GM19023 (cell line): ENCODE measurements at regions not wholly inside any gene's neighbourhood (a gene's known extent, or its start where the extent isn't known, plus 50 kb on each side); places are given as distances from the start of the nearest gene placed in this dataset.

Experiments
- ATAC-seq: cut with Tn5 transposase; IDR thresholded peaks from one replicate; pipeline ENCODE4 v1.9.1; 2021; ENCODE audit warnings: mild to moderate bottlenecking, moderate library complexity; ENCODE audit not compliant: unreplicated experiment

- ATAC-seq, result peak; percentile 69
Observed at GRCh38 chr6:16078064-16078463, 50.8 kb upstream of the MYLIP start.

GRCh38 chr6:16069671-16070070, 59.2 kb upstream of the MYLIP start:
- ATAC-seq, result no peak

DNA sequence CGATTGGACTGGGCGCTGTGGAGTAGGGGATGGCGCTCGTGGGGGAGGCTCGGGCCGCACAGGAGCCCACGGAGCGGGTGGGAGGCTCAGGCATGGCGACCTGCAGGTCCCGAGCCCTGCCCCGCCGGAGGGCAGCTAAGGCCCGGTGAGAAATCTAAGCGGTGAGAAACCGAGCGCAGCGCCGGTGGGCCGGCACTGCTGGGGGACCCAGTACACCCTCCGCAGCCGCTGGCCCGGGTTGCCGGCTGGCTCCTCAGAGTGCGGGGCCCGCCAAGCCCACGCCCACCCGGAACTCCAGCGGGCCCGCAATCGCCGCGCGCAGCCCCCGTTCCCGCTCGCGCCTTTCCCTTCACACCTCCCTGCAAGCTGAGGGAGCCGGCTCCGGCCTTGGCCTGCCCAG, 59.7 kb upstream of the MYLIP start:
- no peak for ATAC-seq

- ATAC-seq, result no peak
Observed at GRCh38 chr6:16067568-16067967, 61.3 kb upstream of the MYLIP start.

DNA sequence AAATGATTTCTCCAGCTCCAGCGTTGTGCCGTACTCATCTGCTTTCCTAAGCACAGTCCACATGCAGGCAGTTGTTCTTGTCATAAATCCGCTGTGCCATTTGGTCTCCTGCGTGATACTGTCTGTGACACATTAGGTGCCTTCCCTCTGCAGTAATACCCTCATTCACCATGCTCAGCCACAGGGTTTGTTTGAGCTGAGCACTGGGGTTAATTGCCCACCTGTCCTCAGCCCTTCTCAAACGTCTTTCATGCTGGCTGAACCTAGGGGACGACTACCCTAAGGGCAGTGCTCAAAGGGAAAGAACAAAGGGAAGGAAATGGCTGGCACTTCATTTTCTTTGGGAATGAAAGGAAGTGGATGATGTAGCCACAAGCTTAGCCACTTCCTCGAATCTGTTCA, 64.2 kb upstream of the MYLIP start:
- ATAC-seq, result no peak

GRCh38 chr6:16063580-16063979, 65.3 kb upstream of the MYLIP start:
- no peak for ATAC-seq

GRCh38 chr6:16061818-16062217, 67.1 kb upstream of the MYLIP start:
- ATAC-seq, result no peak

- no peak for ATAC-seq
Observed at GRCh38 chr6:16060039-16060438, 68.8 kb upstream of the MYLIP start.

DNA sequence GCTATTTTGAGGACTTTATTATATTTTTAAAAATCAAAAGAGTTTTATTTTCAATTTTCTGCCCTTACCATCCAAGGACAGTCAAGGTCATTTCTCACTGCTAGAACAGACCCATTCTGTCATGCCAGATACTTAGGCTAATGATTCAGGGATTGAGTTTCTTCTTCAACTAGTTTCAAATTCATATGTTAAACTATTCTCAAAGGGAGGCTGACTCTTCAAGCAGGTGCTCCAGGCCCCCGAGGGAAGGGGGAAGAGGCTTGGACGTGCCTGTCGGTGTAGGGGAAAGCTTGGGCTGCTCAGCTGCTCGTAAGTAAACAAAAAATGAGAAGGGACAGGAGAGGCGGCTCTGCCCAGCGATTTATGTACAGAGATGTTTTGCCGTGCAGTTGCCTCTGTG, 69.4 kb upstream of the MYLIP start:
- ATAC-seq, result no peak

GRCh38 chr6:16058929-16059345, 69.9 kb upstream of the MYLIP start:
- ATAC-seq, result no peak

DNA sequence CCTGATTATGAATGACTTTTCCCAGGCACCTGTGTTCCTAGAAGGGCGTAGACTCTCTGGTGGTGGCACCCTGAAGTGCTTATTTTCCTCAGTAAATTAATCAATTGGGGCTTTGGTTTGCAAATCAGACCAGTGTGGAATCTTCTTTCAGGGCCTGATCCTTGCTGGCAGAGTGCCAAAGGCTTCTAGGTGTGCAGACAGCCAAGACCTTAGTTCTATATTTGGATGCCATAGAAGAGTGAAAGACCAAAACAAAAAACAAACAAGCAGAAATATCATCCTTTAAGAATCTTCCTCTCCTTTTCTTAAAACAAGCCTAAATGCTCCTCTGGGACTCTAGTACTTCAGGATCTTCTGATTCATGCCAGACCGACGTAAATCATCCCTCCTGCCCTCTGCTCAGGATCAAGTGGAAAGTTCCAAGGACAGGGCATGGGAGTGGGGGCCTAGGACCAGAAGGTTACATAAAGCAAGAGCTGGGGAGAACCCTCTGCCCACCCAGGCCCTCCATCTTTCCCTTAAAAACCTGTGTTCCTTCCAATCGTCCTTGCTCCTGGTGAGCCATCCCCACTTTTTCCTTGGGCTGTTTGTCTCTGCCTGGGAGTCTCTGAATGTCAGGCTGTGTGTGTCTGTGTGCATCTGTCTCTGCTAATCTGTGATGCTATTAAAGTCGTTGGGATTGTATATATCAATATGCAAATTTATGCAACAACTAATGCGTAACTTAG, 70.5 kb upstream of the MYLIP start:
- no peak for ATAC-seq

- ATAC-seq, result no peak
Observed at GRCh38 chr6:16057446-16057845, 71.4 kb upstream of the MYLIP start.

DNA sequence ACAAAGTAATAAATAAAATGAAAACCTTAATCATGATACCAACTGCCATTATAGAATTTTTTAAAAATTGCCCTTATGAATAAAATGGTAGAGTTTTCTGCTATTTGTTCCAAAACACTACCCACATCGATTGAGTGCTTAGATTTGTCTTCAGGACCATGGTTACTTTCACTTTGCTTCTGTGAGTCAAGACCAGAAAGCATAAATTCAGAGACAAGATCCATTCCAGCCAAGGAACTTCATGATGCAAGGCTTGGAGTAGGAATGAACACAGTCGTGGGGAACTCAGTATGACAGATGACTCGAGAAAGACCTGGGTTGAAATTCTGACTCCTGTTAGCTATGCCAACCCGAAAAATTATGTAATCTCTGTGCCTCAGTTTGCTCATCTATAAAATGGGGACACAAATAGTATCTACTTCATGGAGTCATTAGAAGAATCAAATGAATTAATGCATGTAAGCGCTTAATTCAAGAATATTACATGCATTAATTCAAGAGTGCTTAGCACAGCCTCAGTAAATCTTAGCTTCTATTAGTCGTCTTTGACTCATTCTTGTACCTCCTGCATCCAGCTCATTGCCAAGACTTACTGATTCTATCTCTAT, 72.5 kb upstream of the MYLIP start:
- no peak for ATAC-seq

DNA sequence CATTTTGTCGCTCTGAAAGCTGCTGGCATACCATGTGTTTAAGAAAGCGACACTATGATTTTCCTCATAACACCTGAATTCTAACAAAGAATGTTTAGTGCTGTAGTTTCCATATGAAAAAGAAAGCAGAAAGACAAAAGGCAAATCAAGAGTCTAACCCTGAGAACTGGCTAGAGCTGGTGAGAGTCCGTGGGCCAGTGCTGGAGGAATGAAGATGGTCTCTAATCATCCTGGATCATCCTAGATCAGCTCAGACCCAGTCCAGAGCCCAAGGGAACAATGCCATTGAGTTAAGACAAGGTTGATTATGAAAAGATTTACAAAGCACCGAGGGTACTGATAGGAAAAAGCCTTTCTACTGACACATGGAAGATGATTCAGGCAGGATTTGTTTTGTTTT, 73.0 kb upstream of the MYLIP start:
- no peak for ATAC-seq

DNA sequence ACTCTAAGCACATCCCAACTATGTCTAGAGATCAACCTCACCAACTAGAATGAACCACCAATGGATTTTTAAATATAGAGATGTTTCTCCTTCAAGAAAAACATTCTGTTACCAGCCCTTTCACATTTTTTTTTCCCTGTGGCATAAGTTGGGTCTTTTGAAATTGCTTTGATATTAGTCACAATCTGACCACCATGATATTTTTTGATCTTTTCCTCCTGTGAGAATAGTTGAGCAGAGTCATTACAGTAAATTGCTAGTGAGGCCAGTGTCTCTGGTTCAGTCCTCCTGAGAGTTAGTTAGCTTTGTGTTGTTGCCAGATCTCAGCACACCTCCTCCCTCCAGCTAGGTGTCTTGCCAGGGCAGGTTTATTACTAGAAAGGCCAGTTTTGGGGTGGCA, 79.7 kb upstream of the MYLIP start:
- no peak for ATAC-seq

- ATAC-seq, result no peak
Observed at GRCh38 chr6:16048221-16048620, 80.7 kb upstream of the MYLIP start.

- ATAC-seq, result no peak
Observed at GRCh38 chr6:16047435-16047990, 81.4 kb upstream of the MYLIP start.

- ATAC-seq, result no peak
Observed at GRCh38 chr6:16045238-16045637, 83.6 kb upstream of the MYLIP start.

DNA sequence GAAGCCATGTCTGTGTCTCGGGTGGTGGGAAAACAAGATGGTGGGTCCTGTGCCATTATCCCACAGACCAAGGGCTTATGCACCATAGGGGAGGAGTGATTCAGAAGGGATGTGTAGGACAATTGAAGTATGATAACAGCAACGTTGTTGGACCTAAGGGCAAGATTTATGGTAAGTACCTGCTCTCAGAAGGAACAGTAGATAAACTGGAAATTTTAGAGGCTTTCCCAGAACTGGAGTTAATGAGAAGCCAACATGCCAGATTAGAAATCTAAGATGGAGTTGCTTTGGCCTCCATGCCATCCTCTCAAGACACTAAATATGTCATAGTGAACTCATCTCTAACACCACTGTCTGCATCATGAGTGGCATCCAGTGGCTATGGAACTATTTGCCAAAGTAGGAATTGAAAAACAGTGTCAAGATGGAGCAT, 84.7 kb upstream of the MYLIP start:
- ATAC-seq, result no peak

- no peak for ATAC-seq
Observed at GRCh38 chr6:16043171-16044135, 85.4 kb upstream of the MYLIP start.

DNA sequence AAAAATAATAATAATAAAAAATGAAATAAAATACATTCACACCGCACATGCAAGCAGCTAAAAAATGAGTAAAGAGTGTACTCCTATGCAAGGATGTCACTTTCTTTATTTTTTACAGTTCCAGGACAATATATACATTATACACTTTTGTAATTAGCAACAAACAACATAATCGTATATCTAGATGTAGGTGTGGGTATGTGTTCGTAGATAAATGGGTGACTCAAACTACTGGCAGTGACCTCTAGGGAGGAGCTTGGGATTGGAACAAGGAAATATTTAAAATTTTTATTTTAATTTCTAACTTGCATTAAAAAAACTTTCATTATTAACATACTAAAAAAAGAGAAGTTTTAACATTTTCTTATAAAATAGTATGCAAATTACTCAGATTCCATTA, 86.1 kb upstream of the MYLIP start:
- ATAC-seq, result no peak
